Activated T-helper 2 cell treated with anti-CD3 and anti-CD28 coated beads, Interferon-gamma antibody, Interleukin-2, Interleukin-4, amounts not matched to agents 10 μg/mL and 5 μg/mL and 100 μg/mL, durations not matched to agents 14 hours and 24 hours and 36 hours (primary cell): ENCODE measurements at regions not wholly inside any gene's neighbourhood (a gene's known extent, or its start where the extent isn't known, plus 50 kb on each side); places are given as distances from the start of the nearest gene placed in this dataset.
"Not testable (repeated sequence)": the region's sequence is repeated elsewhere in the genome, so short reads cannot be mapped to it uniquely, and the experiment has no call there.

ENCODE experiments used
- DNase-seq: peaks from one replicate; pipeline ENCODE4 v3.0.0; 2021; ENCODE audit warnings: low spot score
- H3K27ac Mint-ChIP-seq: one replicate; pipeline ENCODE4 v1.8.0; 2021; ENCODE audit warnings: mixed read lengths
- H3K27me3 Mint-ChIP-seq: one replicate; pipeline ENCODE4 v1.8.0; 2021; ENCODE audit warnings: low read depth, mixed read lengths
- H3K36me3 Mint-ChIP-seq: one replicate; pipeline ENCODE4 v1.8.0; 2021; ENCODE audit warnings: low read depth, mixed read lengths
- H3K4me1 Mint-ChIP-seq: one replicate; pipeline ENCODE4 v1.8.0; 2021; ENCODE audit warnings: low read depth, mixed read lengths
- H3K4me3 Mint-ChIP-seq: one replicate; pipeline ENCODE4 v1.8.0; 2021; ENCODE audit warnings: low read depth, mild to moderate bottlenecking, moderate library complexity, mixed read lengths
- H3K9me3 Mint-ChIP-seq: one replicate; pipeline ENCODE4 v1.8.0; 2021; ENCODE audit warnings: mixed read lengths
- intact Hi-C: fragments of 100-400 bp; cut with micrococcal nuclease; formaldehyde crosslinking; loops from one replicate; pipeline ENCODE4 v1.15.1; 2023

DNA sequence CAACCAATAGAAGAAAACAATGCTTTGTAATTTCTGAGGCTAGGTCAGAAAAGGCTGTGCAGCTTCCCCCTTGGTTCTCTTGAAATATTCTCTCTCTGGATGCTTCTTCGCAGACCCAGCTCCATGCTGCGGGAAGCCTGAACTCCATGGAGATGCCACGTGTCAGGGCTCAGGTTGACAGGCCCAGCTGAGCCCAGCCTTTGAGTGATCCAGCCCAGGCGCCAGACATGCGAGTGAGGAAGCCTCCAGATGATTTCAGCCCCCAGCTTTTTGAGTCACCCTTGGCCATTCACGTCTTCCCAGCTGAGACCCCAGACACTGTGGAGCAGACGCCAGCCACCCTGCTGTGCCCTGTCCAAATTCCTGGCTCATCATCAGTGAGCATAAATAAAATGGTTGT lies 378.4 kb upstream of the NRP1 start:
- H3K9me3 Mint-ChIP-seq = no peaks in the 10 kb centered on the region
- H3K27ac Mint-ChIP-seq = no peak overlapping the region
- H3K4me3 Mint-ChIP-seq = no peak overlapping the region
- H3K36me3 Mint-ChIP-seq = no peaks in the 10 kb centered on the region
- intact Hi-C loops = no loop called here
- no peaks in the 10 kb centered on the region for H3K27me3 Mint-ChIP-seq
- no peaks in the 10 kb centered on the region for H3K4me1 Mint-ChIP-seq
- no peak for DNase-seq

DNA sequence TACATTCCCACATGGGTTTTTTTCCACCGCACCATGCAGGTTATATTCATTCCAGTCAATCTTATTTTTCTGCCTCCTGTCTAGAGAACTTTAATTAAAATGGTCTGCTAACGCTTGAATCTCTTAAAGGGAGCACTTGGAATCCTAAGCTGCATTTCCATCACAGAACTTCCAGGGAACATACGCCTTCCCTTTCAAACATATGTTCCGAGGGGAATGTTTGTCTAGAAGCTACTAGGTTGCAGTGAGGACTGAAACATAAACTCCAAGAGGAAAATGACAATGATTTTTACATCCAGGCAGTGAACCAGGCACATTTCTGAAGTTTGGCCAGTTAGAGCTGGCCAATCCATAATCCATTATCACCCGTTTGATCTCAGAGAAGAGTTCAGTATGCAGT lies 375.5 kb upstream of the NRP1 start:
- no peaks in the 10 kb centered on the region for H3K4me1 Mint-ChIP-seq
- no peaks in the 10 kb centered on the region for H3K36me3 Mint-ChIP-seq
- H3K27me3 Mint-ChIP-seq = no peaks in the 10 kb centered on the region
- no peak for DNase-seq
- H3K4me3 Mint-ChIP-seq = no peak overlapping the region
- H3K27ac Mint-ChIP-seq = no peak overlapping the region
- intact Hi-C loops = no loop called here
- no peaks in the 10 kb centered on the region for H3K9me3 Mint-ChIP-seq

DNA sequence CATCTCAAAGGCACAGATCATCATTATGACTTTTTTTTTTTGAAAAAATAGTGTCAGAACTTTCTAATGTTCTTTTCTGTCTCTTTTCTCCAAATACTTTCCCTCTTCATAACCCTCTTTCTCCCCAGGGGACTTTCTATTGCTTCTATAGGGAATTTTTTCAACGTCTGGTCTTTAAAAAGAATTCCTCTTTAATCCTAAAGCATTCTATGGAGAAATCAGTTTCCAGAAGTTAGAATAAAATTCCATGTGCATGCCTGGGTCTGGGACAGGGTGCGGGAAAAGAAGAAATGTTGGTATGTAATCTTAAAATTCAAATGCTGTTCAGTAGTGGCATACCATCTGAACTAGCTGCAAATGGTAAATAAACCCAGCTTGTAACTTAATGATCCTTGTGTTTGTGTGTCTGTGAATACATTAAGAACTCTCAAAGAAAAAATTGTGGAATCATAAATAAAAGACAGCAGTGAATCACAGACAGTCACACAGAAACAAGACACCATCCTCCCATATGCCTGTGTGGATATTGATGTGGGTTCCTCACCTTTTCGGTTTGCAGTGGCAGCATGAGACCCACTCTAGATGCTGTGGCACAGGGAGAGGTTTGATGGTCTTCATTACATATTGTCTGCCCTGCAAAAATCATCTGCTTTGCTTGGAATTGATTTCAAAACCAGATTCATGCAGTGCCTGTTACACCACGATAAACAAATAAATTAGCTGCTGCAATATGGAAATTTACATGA lies 374.7 kb upstream of the NRP1 start:
- no peaks in the 10 kb centered on the region for H3K9me3 Mint-ChIP-seq
- no peaks in the 10 kb centered on the region for H3K27me3 Mint-ChIP-seq
- no peak for DNase-seq
- intact Hi-C loops = no loop called here
- H3K4me3 Mint-ChIP-seq = no peak overlapping the region
- H3K27ac Mint-ChIP-seq = no peak overlapping the region
- no peaks in the 10 kb centered on the region for H3K4me1 Mint-ChIP-seq
- H3K36me3 Mint-ChIP-seq = no peaks in the 10 kb centered on the region

DNA sequence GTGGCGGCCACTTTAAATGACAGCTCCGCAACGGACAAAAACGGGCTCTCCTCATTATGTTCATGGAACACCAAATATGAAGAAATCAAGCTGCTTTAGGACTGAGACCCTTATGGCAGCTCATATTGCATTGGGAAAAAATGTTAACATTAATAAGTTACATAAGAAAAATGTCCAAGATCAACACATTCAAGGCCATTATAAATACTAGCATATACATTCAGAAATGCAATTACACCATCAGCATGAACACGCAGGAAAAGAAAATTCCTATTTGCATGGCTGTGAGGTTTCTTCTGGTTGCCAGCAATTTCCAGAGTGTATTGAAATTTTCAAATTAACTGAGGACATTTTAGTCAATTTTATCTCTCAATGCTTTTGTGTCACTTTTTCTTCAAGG lies 374.1 kb upstream of the NRP1 start:
- Mint-ChIP-seq H3K4me1 (no peaks in the 10 kb centered on the region), H3K27me3 (no peaks in the 10 kb centered on the region), H3K36me3 (no peaks in the 10 kb centered on the region), H3K4me3 (no peak overlapping the region), H3K9me3 (no peaks in the 10 kb centered on the region), H3K27ac (no peak overlapping the region)
- intact Hi-C loops = no loop called here
- no peak for DNase-seq

DNA sequence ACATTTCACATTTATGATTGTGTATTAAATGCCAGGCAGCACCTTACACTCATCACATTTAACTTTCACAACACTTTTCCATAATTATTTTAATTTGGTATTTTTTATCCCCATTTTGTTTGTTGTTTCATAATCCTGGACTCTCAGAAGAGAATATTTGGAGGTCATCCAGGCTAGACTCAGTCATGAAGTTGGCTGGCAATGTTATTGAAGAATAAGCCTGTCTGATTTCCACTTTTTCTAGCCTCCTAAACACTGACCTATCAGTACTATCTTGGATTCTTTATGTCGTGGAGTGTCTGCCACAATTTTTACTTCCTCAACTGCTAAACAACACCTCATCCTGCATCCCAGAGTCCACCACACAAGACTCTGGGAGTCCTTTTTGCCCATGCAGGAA lies 372.3 kb upstream of the NRP1 start:
- no peaks in the 10 kb centered on the region for H3K9me3 Mint-ChIP-seq
- H3K27me3 Mint-ChIP-seq = no peaks in the 10 kb centered on the region
- no peaks in the 10 kb centered on the region for H3K36me3 Mint-ChIP-seq
- H3K4me1 Mint-ChIP-seq = no peaks in the 10 kb centered on the region
- no peak overlapping the region for H3K27ac Mint-ChIP-seq
- H3K4me3 Mint-ChIP-seq = no peak overlapping the region
- intact Hi-C loops = no loop called here
- no peak for DNase-seq

DNA sequence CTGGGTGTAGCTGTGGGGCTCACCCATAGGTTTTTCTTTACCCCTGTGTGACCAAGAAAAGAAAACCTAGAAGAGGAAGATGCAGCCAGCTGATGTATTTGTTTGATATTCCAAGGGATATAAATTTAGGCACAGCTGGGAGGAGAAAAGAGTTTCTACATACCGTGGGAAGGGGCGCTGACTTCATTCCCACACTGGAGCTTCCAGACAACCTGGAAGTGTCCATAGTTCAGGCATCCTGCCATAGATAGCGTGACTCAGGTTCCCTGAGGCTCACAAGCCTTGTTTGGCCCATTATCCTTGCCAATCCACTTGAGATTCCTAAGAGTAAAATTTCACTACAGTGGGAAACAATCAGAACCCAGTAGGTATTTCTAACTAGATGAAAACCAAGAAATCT lies 371.7 kb upstream of the NRP1 start:
- no peaks in the 10 kb centered on the region for H3K27me3 Mint-ChIP-seq
- intact Hi-C loops = no loop called here
- no peak for DNase-seq
- no peak overlapping the region for H3K4me3 Mint-ChIP-seq
- H3K9me3 Mint-ChIP-seq = no peaks in the 10 kb centered on the region
- no peaks in the 10 kb centered on the region for H3K36me3 Mint-ChIP-seq
- H3K27ac Mint-ChIP-seq = no peak overlapping the region
- H3K4me1 Mint-ChIP-seq = no peaks in the 10 kb centered on the region

DNA sequence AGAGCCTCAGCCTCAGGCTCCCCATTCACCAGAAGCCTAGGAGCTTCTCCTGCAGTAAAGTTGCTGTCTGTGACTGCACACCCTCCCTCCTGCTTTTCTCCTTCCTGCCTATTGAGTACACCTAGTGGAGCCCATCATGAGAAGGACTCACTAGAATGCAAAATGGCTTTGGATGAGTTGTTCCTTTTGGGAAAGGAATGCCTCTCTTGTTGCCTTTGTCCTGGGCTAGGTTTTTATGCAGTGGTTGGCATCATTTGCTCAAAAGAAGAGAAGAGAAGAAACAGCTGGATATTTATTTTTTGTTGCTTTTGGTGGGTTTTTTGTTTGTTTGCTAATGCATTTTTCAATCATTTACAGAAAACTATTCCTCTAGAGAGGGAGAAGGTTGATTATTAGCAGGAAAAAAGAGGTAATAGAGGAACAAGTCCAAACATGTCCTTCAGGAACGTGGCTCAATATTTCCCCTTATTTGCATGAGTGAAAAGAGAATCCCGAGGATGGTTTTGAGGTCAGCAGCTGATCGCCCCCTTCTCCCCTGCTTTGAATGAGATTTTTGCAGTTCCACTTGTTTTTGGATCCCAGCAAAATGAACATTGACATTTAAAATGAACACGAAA lies 369.9 kb upstream of the NRP1 start:
- H3K27ac Mint-ChIP-seq = no peak overlapping the region
- no peak overlapping the region for H3K4me3 Mint-ChIP-seq
- no peaks in the 10 kb centered on the region for H3K4me1 Mint-ChIP-seq
- no peak for DNase-seq
- no peaks in the 10 kb centered on the region for H3K9me3 Mint-ChIP-seq
- intact Hi-C loops = no loop called here
- no peaks in the 10 kb centered on the region for H3K27me3 Mint-ChIP-seq
- H3K36me3 Mint-ChIP-seq = no peaks in the 10 kb centered on the region

DNA sequence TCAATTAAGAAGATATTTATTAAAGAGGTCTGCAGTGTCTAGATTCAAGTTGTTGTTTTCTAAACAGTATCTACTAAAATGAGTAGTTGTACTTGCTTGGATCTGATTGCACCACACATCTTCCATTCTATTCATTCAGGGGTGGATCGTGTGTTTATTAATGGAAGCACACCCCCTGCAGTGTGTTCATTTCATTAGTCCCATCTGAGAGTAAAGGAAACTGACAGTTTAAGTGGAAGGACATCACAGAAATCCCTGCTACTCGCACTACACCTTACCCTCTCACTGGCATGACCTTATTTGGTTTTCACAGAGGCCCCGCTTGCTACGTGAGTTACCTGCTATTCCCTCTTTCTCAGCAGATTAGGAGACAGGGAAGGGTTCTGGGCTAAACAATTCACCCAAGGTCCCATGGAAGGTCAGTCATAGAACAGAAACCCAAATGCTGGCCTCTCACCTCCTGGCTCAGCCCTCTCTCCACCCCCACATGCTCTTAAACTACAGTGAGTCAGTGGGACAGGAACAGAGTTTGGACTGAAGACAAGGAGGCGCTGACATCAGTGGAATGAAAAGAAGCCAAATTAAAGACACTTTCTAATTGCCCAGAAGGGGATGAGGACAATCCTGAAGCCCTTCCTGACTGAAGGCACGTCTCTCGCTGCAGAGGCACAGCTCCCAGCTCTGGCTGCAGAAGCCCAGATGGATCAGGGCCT lies 369.2 kb upstream of the NRP1 start:
- DNase-seq = no peak
- Mint-ChIP-seq H3K27me3 (no peaks in the 10 kb centered on the region), H3K4me1 (no peaks in the 10 kb centered on the region), H3K36me3 (no peaks in the 10 kb centered on the region), H3K4me3 (no peak overlapping the region), H3K9me3 (no peaks in the 10 kb centered on the region), H3K27ac (no peak overlapping the region)
- intact Hi-C loops = no loop called here

DNA sequence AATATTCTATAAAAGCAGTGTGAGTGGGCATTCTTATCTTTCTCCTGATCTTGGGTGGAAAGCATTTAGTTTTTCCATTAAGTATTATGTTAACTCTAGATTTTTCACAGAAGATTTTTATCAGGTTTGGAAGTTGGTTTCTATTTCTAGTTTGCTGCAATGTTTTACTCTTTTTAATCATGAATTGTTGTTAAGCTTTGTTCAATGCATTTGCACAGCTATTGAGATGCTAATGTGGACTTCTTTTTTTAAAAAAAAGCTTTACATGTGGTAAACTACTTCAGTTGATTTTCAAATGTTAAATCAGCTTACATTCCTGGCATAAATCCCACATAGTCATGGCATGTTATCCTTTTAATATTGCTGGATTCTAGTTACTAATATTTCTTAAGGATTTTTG lies 363.6 kb upstream of the NRP1 start:
- Mint-ChIP-seq H3K4me1 (no peaks in the 10 kb centered on the region), H3K4me3 (no peak overlapping the region), H3K36me3 (no peaks in the 10 kb centered on the region), H3K9me3 (no peaks in the 10 kb centered on the region), H3K27me3 (no peaks in the 10 kb centered on the region), H3K27ac (no peak overlapping the region)
- intact Hi-C loops = no loop called here
- no peak for DNase-seq

DNA sequence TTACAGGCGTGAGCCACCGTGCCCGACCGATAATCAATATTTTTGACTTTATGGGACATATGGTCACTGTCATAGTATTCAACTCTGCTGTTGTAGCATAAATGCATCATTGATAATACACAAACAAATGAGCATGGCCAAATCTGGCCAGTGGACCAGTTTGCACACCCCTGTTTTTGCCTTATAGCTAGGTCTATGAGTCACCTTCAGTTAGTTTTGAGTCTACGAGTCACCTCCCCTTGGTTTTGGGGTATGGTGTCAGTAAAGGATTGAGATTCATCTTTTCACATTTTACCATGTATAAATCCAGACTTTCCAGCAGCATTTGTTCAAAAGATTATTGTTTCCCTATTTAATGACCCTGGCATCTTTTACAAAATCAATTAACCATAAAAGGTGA lies 362.5 kb upstream of the NRP1 start:
- Mint-ChIP-seq H3K4me1 (no peaks in the 10 kb centered on the region), H3K27me3 (no peaks in the 10 kb centered on the region), H3K9me3 (no peaks in the 10 kb centered on the region), H3K4me3 (no peak overlapping the region), H3K27ac (no peak overlapping the region), H3K36me3 (no peaks in the 10 kb centered on the region)
- intact Hi-C loops = no loop called here
- no peak for DNase-seq

DNA sequence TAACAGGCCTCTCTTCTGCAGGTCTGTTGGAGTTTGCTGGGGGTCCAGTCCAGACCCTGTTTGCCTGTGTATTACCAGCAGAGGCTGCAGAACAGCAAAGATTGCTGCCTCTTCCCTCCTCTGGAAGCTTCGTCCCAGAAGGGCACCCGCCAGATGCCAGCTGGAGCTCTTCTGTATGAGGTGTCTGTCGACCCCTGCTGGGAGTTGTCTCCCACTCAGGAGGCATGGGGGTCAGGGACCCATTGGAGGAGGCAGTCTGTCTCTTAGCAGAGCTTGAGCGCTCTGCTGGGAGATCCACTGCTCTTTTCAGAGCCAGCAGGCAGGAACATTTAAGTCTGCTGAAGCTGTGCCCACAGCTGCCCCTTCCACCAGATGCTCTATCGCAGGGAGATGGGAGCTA lies 361.1 kb upstream of the NRP1 start:
- Mint-ChIP-seq H3K36me3 (no peaks in the 10 kb centered on the region), H3K4me3 (no peak overlapping the region), H3K27ac (no peak overlapping the region), H3K27me3 (no peaks in the 10 kb centered on the region), H3K9me3 (peaks cover 10% of the 10 kb centered on the region), H3K4me1 (no peaks in the 10 kb centered on the region)
- intact Hi-C loops = no loop called here
- no peak for DNase-seq

DNA sequence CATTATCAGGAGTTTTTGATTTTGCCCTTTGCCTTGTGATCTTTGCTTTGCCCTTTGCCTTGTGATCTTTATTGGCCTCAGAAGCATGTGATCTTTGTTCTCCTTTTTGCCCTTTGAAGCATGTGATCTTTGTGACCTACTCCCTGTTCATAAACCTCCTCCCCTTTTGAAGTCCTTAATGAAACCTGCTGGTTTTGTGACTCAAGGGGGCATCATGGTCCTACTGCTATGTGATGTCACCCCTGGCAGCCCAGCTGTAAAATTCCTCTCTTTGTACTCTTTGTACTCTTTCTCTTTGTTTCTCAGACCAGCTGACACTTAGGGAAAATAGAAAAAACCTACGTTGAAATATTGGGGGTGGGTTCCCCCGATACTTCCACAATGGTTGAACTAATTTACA lies 356.1 kb upstream of the NRP1 start:
- peaks cover 13% of the 10 kb centered on the region for H3K9me3 Mint-ChIP-seq
- H3K36me3 Mint-ChIP-seq, H3K4me3 Mint-ChIP-seq, intact Hi-C loops, H3K27me3 Mint-ChIP-seq, H3K4me1 Mint-ChIP-seq, H3K27ac Mint-ChIP-seq, DNase-seq: not testable (repeated sequence)

DNA sequence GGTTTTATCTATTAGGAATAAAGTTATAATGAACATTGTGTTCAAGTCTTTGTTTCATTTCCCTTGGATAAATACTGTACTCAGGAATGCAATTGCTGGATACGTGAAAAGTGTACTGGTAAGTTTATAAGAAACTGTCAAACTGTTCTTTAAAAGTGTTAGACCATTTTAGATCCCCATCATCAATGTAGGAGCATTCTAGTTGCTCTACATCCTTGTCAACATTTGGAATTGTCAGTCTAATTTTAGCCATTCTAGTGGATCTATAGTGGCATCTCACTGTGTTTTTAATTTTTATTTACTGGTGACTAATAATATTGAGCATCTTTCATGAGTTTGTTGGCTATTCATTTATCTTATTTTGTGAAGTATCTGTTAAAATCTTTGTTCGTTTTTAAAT lies 354.0 kb upstream of the NRP1 start:
- no peaks in the 10 kb centered on the region for H3K27me3 Mint-ChIP-seq
- no peaks in the 10 kb centered on the region for H3K4me1 Mint-ChIP-seq
- H3K4me3 Mint-ChIP-seq = no peak overlapping the region
- intact Hi-C loops = no loop called here
- no peak for DNase-seq
- no peak overlapping the region for H3K27ac Mint-ChIP-seq
- peaks cover 13% of the 10 kb centered on the region for H3K9me3 Mint-ChIP-seq
- no peaks in the 10 kb centered on the region for H3K36me3 Mint-ChIP-seq
